Gastroesophageal sphincter (tissue), 3 donors: ENCODE measurements at regions not wholly inside any gene's neighbourhood (a gene's known extent, or its start where the extent isn't known, plus 50 kb on each side); places are given as distances from the start of the nearest gene placed in this dataset.

Experiments
- EP300 ChIP-seq: sonication (generic); formaldehyde crosslinking; IDR thresholded peaks from one replicate; pipeline ENCODE4 v1.6.1; 2017; ENCODE audit warnings: antibody characterized with exemption, mild to moderate bottlenecking
- POLR2A ChIP-seq, 2 donors: fragments of 450-650 bp; IDR thresholded peaks; one replicate each; pipeline ENCODE4 v1.6.1; 2017; ENCODE audit warnings: antibody characterized with exemption in 2 of 2, mild to moderate bottlenecking in 2 of 2, moderate library complexity in 1 of 2
- POLR2AphosphoS5 ChIP-seq: sonication (generic); formaldehyde crosslinking; IDR thresholded peaks from one replicate; pipeline ENCODE4 v1.6.1; 2017; ENCODE audit warnings: antibody characterized with exemption
- TF ChIP-seq, protein P1 (sequence below), 4 experiments: fragments of 200-600 bp in 2 of 4; fragments of 450-650 bp in 2 of 4; sonication (generic) in 1 of 4; IDR thresholded peaks; one replicate each; pipeline ENCODE4 v1.5.1; 2017 to 2019; ENCODE audit warnings: antibody characterized with exemption in 4 of 4, mild to moderate bottlenecking in 2 of 4, moderate library complexity in 2 of 4

- no peak for TF ChIP-seq POLR2A (IDR thresholded peaks at IDR 0.05)
- TF ChIP-seq, protein P1, sequence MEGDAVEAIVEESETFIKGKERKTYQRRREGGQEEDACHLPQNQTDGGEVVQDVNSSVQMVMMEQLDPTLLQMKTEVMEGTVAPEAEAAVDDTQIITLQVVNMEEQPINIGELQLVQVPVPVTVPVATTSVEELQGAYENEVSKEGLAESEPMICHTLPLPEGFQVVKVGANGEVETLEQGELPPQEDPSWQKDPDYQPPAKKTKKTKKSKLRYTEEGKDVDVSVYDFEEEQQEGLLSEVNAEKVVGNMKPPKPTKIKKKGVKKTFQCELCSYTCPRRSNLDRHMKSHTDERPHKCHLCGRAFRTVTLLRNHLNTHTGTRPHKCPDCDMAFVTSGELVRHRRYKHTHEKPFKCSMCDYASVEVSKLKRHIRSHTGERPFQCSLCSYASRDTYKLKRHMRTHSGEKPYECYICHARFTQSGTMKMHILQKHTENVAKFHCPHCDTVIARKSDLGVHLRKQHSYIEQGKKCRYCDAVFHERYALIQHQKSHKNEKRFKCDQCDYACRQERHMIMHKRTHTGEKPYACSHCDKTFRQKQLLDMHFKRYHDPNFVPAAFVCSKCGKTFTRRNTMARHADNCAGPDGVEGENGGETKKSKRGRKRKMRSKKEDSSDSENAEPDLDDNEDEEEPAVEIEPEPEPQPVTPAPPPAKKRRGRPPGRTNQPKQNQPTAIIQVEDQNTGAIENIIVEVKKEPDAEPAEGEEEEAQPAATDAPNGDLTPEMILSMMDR (IDR thresholded peaks at IDR 0.05) = no peak
- no peak for TF ChIP-seq POLR2AphosphoS5
- no peak for TF ChIP-seq EP300
Measured at GRCh38 chr7:49564379-49564714, 209.1 kb upstream of the VWC2 start.
